ENCODE measurements at regions not wholly inside any gene's neighbourhood (a gene's known extent, or its start where the extent isn't known, plus 50 kb on each side); places are given as distances from the start of the nearest gene placed in this dataset.

DNA sequence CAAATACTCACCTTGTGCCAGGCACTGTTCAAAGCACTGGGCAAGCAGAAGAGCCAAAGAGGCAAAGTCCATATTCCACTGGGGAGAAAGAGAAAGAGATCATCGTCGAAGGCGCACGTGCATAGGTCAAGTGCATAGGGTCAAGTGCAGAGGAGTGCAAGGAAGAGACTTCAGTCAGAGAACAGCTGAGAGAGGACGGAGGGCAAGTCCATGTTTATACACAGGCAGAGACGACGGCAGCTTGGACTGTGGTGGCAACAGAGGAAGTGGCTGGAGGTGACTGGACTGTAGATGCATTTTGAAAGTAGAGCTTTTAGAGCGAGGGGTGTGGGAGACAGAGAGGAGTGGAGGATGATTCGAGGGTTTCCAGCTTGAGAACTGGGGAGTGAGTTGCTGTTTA, 74.7 kb upstream of the SDK2 start:
- peaks cover 39% of the 10 kb centered on the region for H3K4me1 Mint-ChIP-seq
- Histone ChIP-seq H3K9ac (no peak overlapping the region), H3K27ac (no peak overlapping the region), H2AFZ (replicated peaks) (no peak overlapping the region), H3F3A (ENCODE audit: low read depth) (peaks cover 21% of the 10 kb centered on the region), H3K9me3 (ENCODE audit: low read depth) (no peaks in the 10 kb centered on the region), H3K27me3 (no peaks in the 10 kb centered on the region), H3K36me3 (no peaks in the 10 kb centered on the region), H3K4me1 (peaks cover 28% of the 10 kb centered on the region), H3K4me2 (no peak overlapping the region), H4K20me1 (ENCODE audit: low read depth) (no peaks in the 10 kb centered on the region), H3K79me2 (ENCODE audit: low read depth) (no peaks in the 10 kb centered on the region), H3K4me3 (no peak overlapping the region)
- peaks cover 17% of the 10 kb centered on the region for H3K27me3 Mint-ChIP-seq (ENCODE audit: insufficient read depth, low read depth)
- no peaks in the 10 kb centered on the region for H3K36me3 Mint-ChIP-seq
- no peak for DNase-seq (ENCODE audit: low spot score)
- H3K27ac Mint-ChIP-seq = peak overlapping the region; percentile 78
- H3K9me3 Mint-ChIP-seq = no peaks in the 10 kb centered on the region
- TF ChIP-seq EZH2phosphoT487 (IDR thresholded peaks at IDR 0.05) (no peak), EZH2 (IDR thresholded peaks at IDR 0.05) (no peak)
- TF ChIP-seq, protein P1, sequence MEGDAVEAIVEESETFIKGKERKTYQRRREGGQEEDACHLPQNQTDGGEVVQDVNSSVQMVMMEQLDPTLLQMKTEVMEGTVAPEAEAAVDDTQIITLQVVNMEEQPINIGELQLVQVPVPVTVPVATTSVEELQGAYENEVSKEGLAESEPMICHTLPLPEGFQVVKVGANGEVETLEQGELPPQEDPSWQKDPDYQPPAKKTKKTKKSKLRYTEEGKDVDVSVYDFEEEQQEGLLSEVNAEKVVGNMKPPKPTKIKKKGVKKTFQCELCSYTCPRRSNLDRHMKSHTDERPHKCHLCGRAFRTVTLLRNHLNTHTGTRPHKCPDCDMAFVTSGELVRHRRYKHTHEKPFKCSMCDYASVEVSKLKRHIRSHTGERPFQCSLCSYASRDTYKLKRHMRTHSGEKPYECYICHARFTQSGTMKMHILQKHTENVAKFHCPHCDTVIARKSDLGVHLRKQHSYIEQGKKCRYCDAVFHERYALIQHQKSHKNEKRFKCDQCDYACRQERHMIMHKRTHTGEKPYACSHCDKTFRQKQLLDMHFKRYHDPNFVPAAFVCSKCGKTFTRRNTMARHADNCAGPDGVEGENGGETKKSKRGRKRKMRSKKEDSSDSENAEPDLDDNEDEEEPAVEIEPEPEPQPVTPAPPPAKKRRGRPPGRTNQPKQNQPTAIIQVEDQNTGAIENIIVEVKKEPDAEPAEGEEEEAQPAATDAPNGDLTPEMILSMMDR (IDR thresholded peaks at IDR 0.05) = no peak
- peak overlapping the region; percentile 22 for H3K4me3 Mint-ChIP-seq

- Histone ChIP-seq H2AFZ (replicated peaks) (no peak overlapping the region), H3K4me1 (peaks cover 28% of the 10 kb centered on the region), H3K4me3 (no peak overlapping the region), H3K36me3 (no peaks in the 10 kb centered on the region), H3K27ac (peak overlapping the region; percentile 86), H3K9me3 (ENCODE audit: low read depth) (no peaks in the 10 kb centered on the region), H3K9ac (no peak overlapping the region), H4K20me1 (ENCODE audit: low read depth) (no peaks in the 10 kb centered on the region), H3F3A (ENCODE audit: low read depth) (peaks cover 21% of the 10 kb centered on the region), H3K4me2 (peak overlapping the region; percentile 59), H3K79me2 (ENCODE audit: low read depth) (no peaks in the 10 kb centered on the region), H3K27me3 (no peaks in the 10 kb centered on the region)
- no peaks in the 10 kb centered on the region for H3K36me3 Mint-ChIP-seq
- peaks cover 18% of the 10 kb centered on the region for H3K27me3 Mint-ChIP-seq (ENCODE audit: insufficient read depth, low read depth)
- H3K4me1 Mint-ChIP-seq = peaks cover 44% of the 10 kb centered on the region
- no peak for TF ChIP-seq EZH2 (IDR thresholded peaks at IDR 0.05)
- TF ChIP-seq, protein P1 (IDR thresholded peaks at IDR 0.05) = no peak
- no peak for TF ChIP-seq EZH2phosphoT487 (IDR thresholded peaks at IDR 0.05)
- DNase-seq (ENCODE audit: low spot score) = peak; percentile 89
- H3K4me3 Mint-ChIP-seq = peak overlapping the region; percentile 15
- no peaks in the 10 kb centered on the region for H3K9me3 Mint-ChIP-seq
- peak overlapping the region; percentile 82 for H3K27ac Mint-ChIP-seq
Observed at GRCh38 chr17:73719588-73720071, 75.4 kb upstream of the SDK2 start.

GRCh38 chr17:73720187-73720834, 76.1 kb upstream of the SDK2 start:
- H3K4me3 Mint-ChIP-seq = no peak overlapping the region
- Histone ChIP-seq H3K79me2 (ENCODE audit: low read depth) (no peaks in the 10 kb centered on the region), H3K4me3 (no peak overlapping the region), H3K9me3 (ENCODE audit: low read depth) (no peaks in the 10 kb centered on the region), H3F3A (ENCODE audit: low read depth) (peaks cover 21% of the 10 kb centered on the region), H2AFZ (replicated peaks) (no peak overlapping the region), H3K36me3 (no peaks in the 10 kb centered on the region), H3K4me1 (peaks cover 28% of the 10 kb centered on the region), H3K27me3 (no peaks in the 10 kb centered on the region), H4K20me1 (ENCODE audit: low read depth) (no peaks in the 10 kb centered on the region), H3K27ac (peak overlapping the region; percentile 86), H3K4me2 (peak overlapping the region; percentile 59), H3K9ac (no peak overlapping the region)
- H3K36me3 Mint-ChIP-seq = no peaks in the 10 kb centered on the region
- DNase-seq (ENCODE audit: low spot score) = no peak
- H3K27me3 Mint-ChIP-seq (ENCODE audit: insufficient read depth, low read depth) = peaks cover 20% of the 10 kb centered on the region
- H3K27ac Mint-ChIP-seq = no peak overlapping the region
- peaks cover 49% of the 10 kb centered on the region for H3K4me1 Mint-ChIP-seq
- no peak for TF ChIP-seq EZH2phosphoT487 (IDR thresholded peaks at IDR 0.05)
- TF ChIP-seq, protein P1 (IDR thresholded peaks at IDR 0.05) = no peak
- TF ChIP-seq EZH2 (IDR thresholded peaks at IDR 0.05) = no peak
- H3K9me3 Mint-ChIP-seq = no peaks in the 10 kb centered on the region

All from neural progenitor cell (in vitro differentiated cells).